BJ (cell line): ENCODE measurements at regions not wholly inside any gene's neighbourhood (a gene's known extent, or its start where the extent isn't known, plus 50 kb on each side); places are given as distances from the start of the nearest gene placed in this dataset.

Experiments used
- CTCF ChIA-PET: fragments of 350-600 bp; formaldehyde crosslinking; extraction: SDS; loops from one replicate; lab custom pipeline; 2021; ENCODE audit warnings: antibody characterized with exemption, inconsistent platforms; lab: Yijun Ruan, JAX
- POLR2A ChIA-PET: fragments of 300-600 bp; sonication (Branson Sonifier 250); formaldehyde crosslinking; extraction: SDS; loops from one replicate; lab custom pipeline; 2021; ENCODE audit warnings: antibody characterized with exemption; lab: Charles Lee
- DNase-seq: peaks from one replicate; pipeline ENCODE4 v3.0.0-alpha.2; 2011; ENCODE audit warnings: low read depth
- H3K27me3 ChIP-seq: 2 replicates; pipeline ENCODE4 v1.6.0; 2011; ENCODE audit warnings: low read length; ENCODE audit not compliant: control insufficient read depth, insufficient read depth
- H3K36me3 ChIP-seq: 2 replicates; pipeline ENCODE4 v1.5.1; 2011; ENCODE audit warnings: low read length; ENCODE audit not compliant: control insufficient read depth, insufficient read depth
- H3K4me3 ChIP-seq: 2 replicates; pipeline ENCODE4 v1.5.1; 2011; ENCODE audit warnings: low read depth, mild to moderate bottlenecking, control low read depth, low read length
- CTCF ChIP-seq: IDR thresholded peaks from 2 replicates; pipeline ENCODE4 v1.5.1; 2011; ENCODE audit warnings: low read depth, mild to moderate bottlenecking, control low read depth, inconsistent platforms, low read length, moderate library complexity; ENCODE audit not compliant: insufficient read depth

GRCh38 chr6:132213191-132213590 is 188.1 kb downstream of the MOXD1 start:
- H3K36me3 ChIP-seq, result no peaks in the 10 kb centered on the region
- ChIA-PET POLR2A (no interaction called here), CTCF (no interaction called here)
- no peaks in the 10 kb centered on the region for H3K27me3 ChIP-seq
- H3K4me3 ChIP-seq, result no peak overlapping the region
- no peak for TF ChIP-seq CTCF
- no peak for DNase-seq

- ChIA-PET POLR2A (no interaction called here), CTCF (interaction anchor here (0.8 kb wide), 1 partner anchor 48 kb away, joined by 3 read pairs; no protein-coding TSS in a partner anchor)
- Histone ChIP-seq H3K4me3 (no peak overlapping the region), H3K27me3 (no peaks in the 10 kb centered on the region), H3K36me3 (no peaks in the 10 kb centered on the region)
- no peak for DNase-seq
- TF ChIP-seq CTCF, result no peak
Measured at GRCh38 chr6:132210886-132211563, 190.2 kb downstream of the MOXD1 start.

- H3K36me3 ChIP-seq, result no peaks in the 10 kb centered on the region
- DNase-seq, result no peak
- CTCF ChIA-PET, result no interaction called here
- POLR2A ChIA-PET, result no interaction called here
- H3K27me3 ChIP-seq, result no peaks in the 10 kb centered on the region
- no peak overlapping the region for H3K4me3 ChIP-seq
- no peak for TF ChIP-seq CTCF
Measured at GRCh38 chr6:132209351-132209750, 191.9 kb downstream of the MOXD1 start.

- DNase-seq, result no peak
- ChIA-PET POLR2A (no interaction called here), CTCF (interaction anchor here (1.1 to 1.3 kb wide), 2 partner anchors 273 to 283 kb away, joined by 4 to 6 read pairs; no protein-coding TSS in a partner anchor)
- no peaks in the 10 kb centered on the region for H3K27me3 ChIP-seq
- TF ChIP-seq CTCF, result no peak
- H3K4me3 ChIP-seq, result no peak overlapping the region
- H3K36me3 ChIP-seq, result no peaks in the 10 kb centered on the region
Measured at GRCh38 chr6:132207991-132208390, 193.3 kb downstream of the MOXD1 start.

GRCh38 chr6:132205946-132206345 is 195.3 kb downstream of the MOXD1 start:
- no peak for DNase-seq
- Histone ChIP-seq H3K27me3 (no peaks in the 10 kb centered on the region), H3K4me3 (no peak overlapping the region), H3K36me3 (no peaks in the 10 kb centered on the region)
- TF ChIP-seq CTCF, result no peak
- POLR2A ChIA-PET, result no interaction called here
- CTCF ChIA-PET, result interaction anchor here (1.8 to 2.1 kb wide), 2 partner anchors 12 to 13 kb away, joined by 5 to 6 read pairs; no protein-coding TSS in a partner anchor
